HT1080 (cell line): ENCODE measurements at regions not wholly inside any gene's neighbourhood (a gene's known extent, or its start where the extent isn't known, plus 50 kb on each side); places are given as distances from the start of the nearest gene placed in this dataset.
A peak's percentile ranks its signal among the peaks of the same experiment; 100 is the strongest.

Source experiments
- DNase-seq: peaks from one replicate; pipeline ENCODE4 v3.0.0-alpha.2; 2015; ENCODE audit warnings: low read depth

DNA sequence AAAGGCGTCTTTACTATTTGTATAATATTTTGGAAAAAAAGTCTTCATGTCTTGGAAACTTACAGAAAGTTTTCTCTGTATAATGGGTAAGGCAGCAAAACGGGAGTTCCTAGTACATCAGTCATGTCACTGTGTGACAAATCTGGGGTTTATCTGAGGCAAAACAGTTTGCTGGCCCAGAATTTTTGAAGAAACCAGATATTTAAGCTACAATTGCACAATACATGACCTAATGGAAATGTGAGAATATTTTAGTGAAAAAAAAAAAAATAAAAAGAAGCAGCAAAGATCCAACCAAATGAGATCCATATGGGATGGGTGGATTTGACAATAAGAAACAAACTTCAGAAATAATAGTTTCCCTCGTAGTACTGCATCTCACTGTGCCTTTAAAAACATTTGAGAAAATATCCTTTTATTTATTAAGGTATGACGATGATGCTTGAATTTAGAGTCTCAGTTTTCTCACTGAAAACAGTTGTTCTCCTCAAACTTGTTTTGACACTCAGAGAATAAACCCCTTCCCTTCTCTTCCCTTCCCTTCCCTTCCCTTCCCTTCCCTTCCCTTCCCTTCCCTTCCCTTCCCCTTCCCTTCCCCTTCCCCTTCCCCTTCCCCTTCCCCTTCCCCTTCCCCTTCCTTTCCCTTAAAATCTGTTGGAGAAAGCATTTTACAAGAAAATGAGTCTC lies 180.5 kb upstream of the TUT7 start:
- no peak for DNase-seq

DNA sequence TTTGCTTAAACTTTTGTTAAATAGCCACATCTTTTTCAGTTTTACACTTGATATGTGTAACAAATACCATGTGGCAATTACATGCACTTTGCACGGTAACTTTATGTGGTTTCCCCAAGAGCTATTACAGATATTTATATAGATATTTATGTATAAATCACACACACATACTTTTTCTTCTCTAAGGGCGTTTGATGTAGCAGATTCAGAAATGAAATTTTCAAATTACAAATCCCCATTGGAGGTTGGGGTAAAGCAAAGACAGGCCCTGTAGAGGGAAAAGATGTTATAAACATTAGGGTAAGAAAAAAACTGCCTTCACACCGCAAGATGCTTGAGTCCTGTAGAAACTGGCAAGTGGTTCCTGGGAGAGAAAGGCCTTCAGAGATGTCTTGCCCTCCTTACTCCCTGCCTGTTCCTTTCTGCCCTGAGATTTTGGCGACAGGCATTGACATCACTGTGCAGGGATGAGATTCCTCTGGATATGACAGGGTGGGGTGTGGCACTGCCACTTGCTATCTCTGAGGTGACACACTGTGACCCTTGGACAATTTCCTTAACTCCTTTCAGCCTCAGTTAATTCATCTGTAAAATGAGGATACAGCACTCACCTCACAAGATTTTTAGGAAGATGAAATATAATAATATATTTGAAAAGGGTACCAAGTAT lies 177.9 kb upstream of the TUT7 start:
- DNase-seq: no peak

GRCh38 chr9:86531273-86531970 lies 177.2 kb upstream of the TUT7 start:
- DNase-seq: no peak

- no peak for DNase-seq
Measured at GRCh38 chr9:86529496-86530275, 175.5 kb upstream of the TUT7 start.

- DNase-seq: no peak
Measured at GRCh38 chr9:86526021-86526420, 171.8 kb upstream of the TUT7 start.

GRCh38 chr9:86525182-86525581 lies 171.0 kb upstream of the TUT7 start:
- no peak for DNase-seq

DNA sequence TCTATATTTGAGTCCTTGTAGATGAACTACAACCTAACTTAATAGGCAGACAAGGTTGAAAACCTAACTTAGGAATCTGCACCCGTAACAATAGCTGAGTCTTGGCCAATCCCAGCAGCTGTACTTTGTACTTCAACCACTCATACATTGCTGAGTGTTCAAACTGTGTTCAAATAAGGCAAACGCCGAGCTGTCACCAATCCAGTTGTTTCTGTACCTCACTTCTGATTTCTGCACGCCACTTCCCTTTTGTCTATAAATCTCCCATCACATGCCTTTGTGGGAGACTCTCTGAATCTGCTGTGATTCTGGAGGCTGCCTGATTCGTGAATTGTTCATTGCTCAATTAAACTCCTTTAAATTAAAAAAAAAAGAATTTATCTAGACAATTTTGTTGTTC lies 167.8 kb upstream of the TUT7 start:
- DNase-seq: peak; percentile 5

DNA sequence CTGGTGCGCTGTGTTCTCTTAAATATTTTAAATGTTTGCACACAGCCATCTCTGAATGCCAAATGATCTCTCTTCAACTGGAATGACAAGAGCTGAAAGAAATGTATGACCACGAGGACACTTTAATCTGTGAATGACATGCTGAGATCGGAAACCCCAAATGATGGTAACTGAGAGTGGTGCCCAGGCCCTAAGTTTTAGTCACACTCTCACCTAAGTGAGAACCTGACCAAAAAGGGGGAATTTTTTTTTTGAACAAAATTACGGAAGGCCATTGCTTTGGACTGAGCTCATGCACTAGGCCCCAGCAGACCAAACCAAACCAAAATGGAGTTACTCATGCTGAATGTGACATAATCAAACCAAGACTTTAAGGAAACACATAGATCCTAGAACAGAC lies 167.1 kb upstream of the TUT7 start:
- no peak for DNase-seq

- no peak for DNase-seq
Measured at GRCh38 chr9:86519066-86519615, 164.9 kb upstream of the TUT7 start.

DNA sequence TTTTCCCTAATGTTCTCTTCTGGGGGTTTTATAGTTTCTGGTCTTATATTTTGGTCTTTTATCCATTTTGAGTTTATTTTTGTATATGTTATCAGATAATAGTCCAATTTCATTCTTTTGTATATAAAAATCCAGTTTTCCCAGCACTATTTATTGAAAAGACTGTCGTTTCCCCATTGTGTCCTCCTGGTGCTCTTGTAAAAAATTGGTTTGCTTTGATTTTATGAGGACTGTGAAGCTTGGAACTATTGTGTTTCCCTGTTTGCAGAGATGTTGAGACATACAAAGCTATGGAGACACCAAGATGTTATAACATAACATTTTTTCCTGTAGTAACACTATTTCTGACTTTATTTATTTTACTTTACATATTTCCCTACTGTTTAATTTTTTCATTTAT lies 163.3 kb upstream of the TUT7 start:
- DNase-seq: no peak

DNA sequence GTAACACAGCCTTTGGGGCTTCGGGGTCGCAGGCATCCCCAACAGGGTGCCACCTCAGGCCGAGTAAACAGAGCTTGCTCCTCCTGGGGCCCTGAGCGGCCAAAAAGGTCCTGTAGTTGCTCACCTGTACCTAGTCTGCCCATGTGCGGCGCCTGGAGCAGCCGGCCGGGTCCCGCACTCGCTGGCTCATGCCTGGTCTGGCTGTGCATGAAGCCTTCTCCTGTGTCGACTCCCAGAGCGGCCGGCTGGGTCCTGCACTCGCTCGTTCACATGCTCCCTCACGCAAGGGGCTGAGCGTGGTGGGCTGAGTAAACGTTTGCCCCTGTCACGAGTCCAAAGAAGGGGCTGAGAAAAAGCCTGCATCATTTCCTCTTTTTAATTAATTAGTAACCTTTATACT lies 162.4 kb upstream of the TUT7 start:
- DNase-seq: no peak

DNA sequence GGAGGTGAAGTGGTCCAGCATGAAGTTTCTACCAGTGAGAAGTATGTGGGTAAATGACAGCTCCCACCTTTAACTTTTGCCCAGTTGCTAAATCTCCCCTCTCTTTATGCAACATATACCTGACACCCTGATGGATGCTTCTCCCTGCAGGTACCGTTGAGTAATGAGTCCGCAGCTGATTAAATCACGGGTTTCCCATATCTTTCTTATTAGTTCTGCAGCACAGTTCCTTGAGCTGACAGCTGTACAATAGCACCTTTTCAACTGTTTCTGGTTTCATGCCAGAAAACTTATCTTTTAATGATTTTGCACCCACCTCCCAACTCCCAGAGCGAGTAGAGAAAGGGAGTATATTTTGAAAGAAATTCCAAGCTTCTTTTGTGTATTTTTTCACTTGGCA lies 161.0 kb upstream of the TUT7 start:
- no peak for DNase-seq

GRCh38 chr9:86513429-86513828 lies 159.2 kb upstream of the TUT7 start:
- no peak for DNase-seq

GRCh38 chr9:86512929-86513328 lies 158.7 kb upstream of the TUT7 start:
- DNase-seq: no peak

GRCh38 chr9:86511614-86512360 lies 157.6 kb upstream of the TUT7 start:
- no peak for DNase-seq

DNA sequence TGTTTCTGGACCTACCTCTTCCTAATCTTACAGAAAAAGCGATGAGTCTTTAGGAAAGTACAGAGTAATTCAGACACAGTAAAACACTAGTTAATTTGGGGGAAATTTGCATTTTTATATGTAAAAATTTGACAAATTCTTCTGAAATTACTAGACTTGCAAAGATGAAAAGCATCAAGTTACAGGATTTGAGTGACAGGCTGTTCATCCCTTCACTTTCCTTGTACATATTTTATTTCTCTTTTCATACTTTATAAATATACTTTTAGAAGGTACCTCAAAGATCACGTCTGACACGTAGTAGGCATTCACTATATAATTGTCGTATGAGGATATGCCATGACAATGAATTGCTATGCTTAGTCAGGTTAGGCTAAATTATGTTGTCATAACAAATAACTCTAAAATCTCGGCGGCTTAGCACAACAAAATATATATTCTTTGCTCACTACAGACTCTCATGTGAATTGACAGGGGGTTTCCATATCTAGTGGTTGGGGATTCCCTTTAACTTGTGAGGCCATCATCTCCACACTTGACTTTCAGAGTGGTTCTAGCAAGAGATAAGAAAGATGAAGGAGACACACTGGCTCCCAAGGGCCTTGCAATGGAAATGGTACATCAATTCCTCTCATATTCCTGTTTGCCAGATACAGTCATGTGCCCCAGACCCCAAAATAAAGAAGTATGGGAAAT lies 154.1 kb upstream of the TUT7 start:
- DNase-seq: no peak

- DNase-seq: no peak
Measured at GRCh38 chr9:86507212-86507630, 153.0 kb upstream of the TUT7 start.

DNA sequence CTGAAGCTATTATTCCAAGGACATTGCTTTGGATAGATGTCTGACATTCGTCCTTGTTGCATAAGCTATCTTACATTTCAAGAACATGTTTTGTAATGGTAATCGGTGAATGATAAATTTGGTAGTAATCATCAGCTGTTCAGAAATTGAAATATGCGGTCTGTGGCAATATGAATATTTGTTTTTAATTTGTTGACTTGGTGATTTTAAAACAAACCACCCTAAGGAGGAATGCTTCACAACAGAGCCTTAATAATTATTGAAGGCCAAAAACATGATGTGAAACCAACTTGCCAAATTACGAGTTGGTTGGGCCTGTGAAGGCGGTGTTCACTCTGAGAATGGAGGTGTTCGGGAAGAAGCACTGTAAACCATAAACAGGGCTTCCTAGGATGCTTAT lies 149.7 kb upstream of the TUT7 start:
- no peak for DNase-seq

DNA sequence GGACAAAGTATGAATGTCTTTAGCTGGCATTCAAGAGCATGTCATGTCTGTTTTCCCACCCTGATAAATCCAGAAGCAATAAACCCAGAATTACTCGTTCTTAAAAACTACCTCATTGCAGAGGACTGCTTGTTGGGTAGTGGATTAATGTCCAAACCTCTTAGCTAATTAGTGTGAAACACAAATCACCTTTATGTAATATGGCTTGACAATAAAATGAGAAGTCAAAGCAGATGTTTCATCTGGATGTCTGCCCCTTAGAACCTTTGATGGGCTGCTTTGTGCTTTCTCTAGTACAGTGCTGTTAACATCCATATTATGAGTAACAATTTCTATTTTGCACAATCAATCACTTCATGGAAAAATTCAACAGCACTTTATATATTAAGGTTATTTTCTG lies 149.1 kb upstream of the TUT7 start:
- no peak for DNase-seq
